ENCODE measurements at regions not wholly inside any gene's neighbourhood (a gene's known extent, or its start where the extent isn't known, plus 50 kb on each side); places are given as distances from the start of the nearest gene placed in this dataset.

GRCh38 chr5:73387149-73387591 lies 61.4 kb downstream of the FOXD1 start:
- Histone ChIP-seq H3K36me3 (ENCODE audit: control insufficient read depth, insufficient read depth, low read length) (no peaks in the 10 kb centered on the region), H3K27me3 (ENCODE audit: control insufficient read depth, insufficient read depth, low read length) (peaks cover 23% of the 10 kb centered on the region), H3K4me1 (ENCODE audit: control insufficient read depth, insufficient read depth, low read length) (peaks cover 8% of the 10 kb centered on the region), H3K27ac (ENCODE audit: low read depth, low read length) (peak overlapping the region; percentile 59), H3K9me3 (ENCODE audit: control insufficient read depth, insufficient read depth, low read length) (peaks cover 11% of the 10 kb centered on the region), H3K4me3 (ENCODE audit: low read depth, low read length) (no peak overlapping the region)
- WGBS (ENCODE audit: insufficient coverage) = 60% methylated on average over 1 of the region's 1 CpG
- DNase-seq (ENCODE audit: low read depth in 4 of 6, low spot score in 6 of 6) = no peak

- H3K36me3 ChIP-seq (ENCODE audit: control insufficient read depth, insufficient read depth, low read length) = no peaks in the 10 kb centered on the region
- peaks cover 11% of the 10 kb centered on the region for H3K9me3 ChIP-seq (ENCODE audit: control insufficient read depth, insufficient read depth, low read length)
- H3K27me3 ChIP-seq (ENCODE audit: control insufficient read depth, insufficient read depth, low read length) = peaks cover 45% of the 10 kb centered on the region
- H3K27ac ChIP-seq (ENCODE audit: low read depth, low read length) = no peak overlapping the region
- no peak for DNase-seq (ENCODE audit: low read depth in 4 of 6, low spot score in 6 of 6)
- peaks cover 28% of the 10 kb centered on the region for H3K4me1 ChIP-seq (ENCODE audit: control insufficient read depth, insufficient read depth, low read length)
- H3K4me3 ChIP-seq (ENCODE audit: low read depth, low read length) = no peak overlapping the region
- no CpG with 5 or more reads among the region's 1 CpG for WGBS (ENCODE audit: insufficient coverage)
These were observed 63.7 kb downstream of the FOXD1 start for GRCh38 chr5:73384861-73385260.

- Histone ChIP-seq H3K36me3 (ENCODE audit: control insufficient read depth, insufficient read depth, low read length) (no peaks in the 10 kb centered on the region), H3K27me3 (ENCODE audit: control insufficient read depth, insufficient read depth, low read length) (peaks cover 67% of the 10 kb centered on the region), H3K9me3 (ENCODE audit: control insufficient read depth, insufficient read depth, low read length) (peaks cover 11% of the 10 kb centered on the region), H3K27ac (ENCODE audit: low read depth, low read length) (no peak overlapping the region), H3K4me1 (ENCODE audit: control insufficient read depth, insufficient read depth, low read length) (peaks cover 25% of the 10 kb centered on the region), H3K4me3 (ENCODE audit: low read depth, low read length) (no peak overlapping the region)
- 13% methylated on average over 23 of the region's 27 CpGs for WGBS (ENCODE audit: insufficient coverage)
- no peak for DNase-seq (ENCODE audit: low read depth in 4 of 6, low spot score in 6 of 6)
These were observed 66.2 kb downstream of the FOXD1 start for GRCh38 chr5:73382401-73382740.

- no peak for DNase-seq (ENCODE audit: low read depth in 4 of 6, low spot score in 6 of 6)
- Histone ChIP-seq H3K36me3 (ENCODE audit: control insufficient read depth, insufficient read depth, low read length) (no peaks in the 10 kb centered on the region), H3K27ac (ENCODE audit: low read depth, low read length) (no peak overlapping the region), H3K4me1 (ENCODE audit: control insufficient read depth, insufficient read depth, low read length) (peaks cover 25% of the 10 kb centered on the region), H3K9me3 (ENCODE audit: control insufficient read depth, insufficient read depth, low read length) (peaks cover 11% of the 10 kb centered on the region), H3K4me3 (ENCODE audit: low read depth, low read length) (no peak overlapping the region), H3K27me3 (ENCODE audit: control insufficient read depth, insufficient read depth, low read length) (peaks cover 72% of the 10 kb centered on the region)
- WGBS (ENCODE audit: insufficient coverage) = 5% methylated on average over 90 of the region's 90 CpGs
These were observed 66.8 kb downstream of the FOXD1 start for GRCh38 chr5:73381590-73382400.

- Histone ChIP-seq H3K4me3 (ENCODE audit: low read depth, low read length) (no peak overlapping the region), H3K27ac (ENCODE audit: low read depth, low read length) (no peak overlapping the region), H3K36me3 (ENCODE audit: control insufficient read depth, insufficient read depth, low read length) (no peaks in the 10 kb centered on the region), H3K4me1 (ENCODE audit: control insufficient read depth, insufficient read depth, low read length) (peaks cover 25% of the 10 kb centered on the region), H3K27me3 (ENCODE audit: control insufficient read depth, insufficient read depth, low read length) (peaks cover 79% of the 10 kb centered on the region), H3K9me3 (ENCODE audit: control insufficient read depth, insufficient read depth, low read length) (peaks cover 10% of the 10 kb centered on the region)
- 11% methylated on average over 52 of the region's 54 CpGs for WGBS (ENCODE audit: insufficient coverage)
- peak in 1 of 6 donors; percentile 36 for DNase-seq (ENCODE audit: low read depth in 4 of 6, low spot score in 6 of 6)
These were observed 67.6 kb downstream of the FOXD1 start for GRCh38 chr5:73380710-73381589.

GRCh38 chr5:73380041-73380440 lies 68.5 kb downstream of the FOXD1 start:
- H3K4me3 ChIP-seq (ENCODE audit: low read depth, low read length) = no peak overlapping the region
- DNase-seq (ENCODE audit: low read depth in 4 of 6, low spot score in 6 of 6) = peak in 1 of 6 donors; percentile 18
- peaks cover 79% of the 10 kb centered on the region for H3K27me3 ChIP-seq (ENCODE audit: control insufficient read depth, insufficient read depth, low read length)
- 15% methylated on average over 19 of the region's 19 CpGs for WGBS (ENCODE audit: insufficient coverage)
- peaks cover 25% of the 10 kb centered on the region for H3K4me1 ChIP-seq (ENCODE audit: control insufficient read depth, insufficient read depth, low read length)
- peaks cover 8% of the 10 kb centered on the region for H3K9me3 ChIP-seq (ENCODE audit: control insufficient read depth, insufficient read depth, low read length)
- no peak overlapping the region for H3K27ac ChIP-seq (ENCODE audit: low read depth, low read length)
- H3K36me3 ChIP-seq (ENCODE audit: control insufficient read depth, insufficient read depth, low read length) = no peaks in the 10 kb centered on the region

- no peaks in the 10 kb centered on the region for H3K36me3 ChIP-seq (ENCODE audit: control insufficient read depth, insufficient read depth, low read length)
- H3K27ac ChIP-seq (ENCODE audit: low read depth, low read length) = no peak overlapping the region
- DNase-seq (ENCODE audit: low read depth in 4 of 6, low spot score in 6 of 6) = no peak
- H3K4me1 ChIP-seq (ENCODE audit: control insufficient read depth, insufficient read depth, low read length) = peaks cover 25% of the 10 kb centered on the region
- 50% methylated on average over 1 of the region's 3 CpGs for WGBS (ENCODE audit: insufficient coverage)
- H3K4me3 ChIP-seq (ENCODE audit: low read depth, low read length) = no peak overlapping the region
- H3K27me3 ChIP-seq (ENCODE audit: control insufficient read depth, insufficient read depth, low read length) = peaks cover 83% of the 10 kb centered on the region
- H3K9me3 ChIP-seq (ENCODE audit: control insufficient read depth, insufficient read depth, low read length) = peaks cover 3% of the 10 kb centered on the region
These were observed 69.1 kb downstream of the FOXD1 start for GRCh38 chr5:73379435-73379834.

- H3K27me3 ChIP-seq (ENCODE audit: control insufficient read depth, insufficient read depth, low read length) = peaks cover 84% of the 10 kb centered on the region
- H3K9me3 ChIP-seq (ENCODE audit: control insufficient read depth, insufficient read depth, low read length) = no peaks in the 10 kb centered on the region
- no CpG with 5 or more reads among the region's 1 CpG for WGBS (ENCODE audit: insufficient coverage)
- H3K4me1 ChIP-seq (ENCODE audit: control insufficient read depth, insufficient read depth, low read length) = peaks cover 25% of the 10 kb centered on the region
- H3K27ac ChIP-seq (ENCODE audit: low read depth, low read length) = no peak overlapping the region
- H3K4me3 ChIP-seq (ENCODE audit: low read depth, low read length) = no peak overlapping the region
- DNase-seq (ENCODE audit: low read depth in 4 of 6, low spot score in 6 of 6) = no peak
- no peaks in the 10 kb centered on the region for H3K36me3 ChIP-seq (ENCODE audit: control insufficient read depth, insufficient read depth, low read length)
These were observed 69.8 kb downstream of the FOXD1 start for GRCh38 chr5:73378765-73379164.

GRCh38 chr5:73378070-73378469 lies 70.5 kb downstream of the FOXD1 start:
- Histone ChIP-seq H3K27ac (ENCODE audit: low read depth, low read length) (peak overlapping the region; percentile 12), H3K27me3 (ENCODE audit: control insufficient read depth, insufficient read depth, low read length) (peaks cover 78% of the 10 kb centered on the region), H3K36me3 (ENCODE audit: control insufficient read depth, insufficient read depth, low read length) (no peaks in the 10 kb centered on the region), H3K9me3 (ENCODE audit: control insufficient read depth, insufficient read depth, low read length) (no peaks in the 10 kb centered on the region), H3K4me3 (ENCODE audit: low read depth, low read length) (no peak overlapping the region), H3K4me1 (ENCODE audit: control insufficient read depth, insufficient read depth, low read length) (peaks cover 25% of the 10 kb centered on the region)
- WGBS (ENCODE audit: insufficient coverage) = 14% methylated on average over 4 of the region's 5 CpGs
- DNase-seq (ENCODE audit: low read depth in 4 of 6, low spot score in 6 of 6) = no peak

All from spinal cord (tissue), 9 donors.